OCI-LY1 (cell line): ENCODE measurements at regions not wholly inside any gene's neighbourhood (a gene's known extent, or its start where the extent isn't known, plus 50 kb on each side); places are given as distances from the start of the nearest gene placed in this dataset.
A peak's percentile ranks its signal among the peaks of the same experiment; 100 is the strongest.

Source experiments
- H2AFZ ChIP-seq: fragments of 200-600 bp; sonication (generic), shearing (Covaris generic); 2 replicates; pipeline ENCODE4 v1.6.0; 2014; ENCODE audit warnings: antibody characterized with exemption, mild to moderate bottlenecking, low read length
- H3F3A ChIP-seq: fragments of 200-600 bp; sonication (generic), shearing (Covaris generic); 2 replicates; pipeline ENCODE4 v1.6.0; 2014; ENCODE audit warnings: mild to moderate bottlenecking, antibody characterized with exemption, low read length, moderate library complexity; ENCODE audit not compliant: insufficient read depth
- H3K27ac ChIP-seq: fragments of 200-600 bp; sonication (generic); 2 replicates; pipeline ENCODE4 v1.5.1; 2014; ENCODE audit warnings: low read length, mixed run types, mild to moderate bottlenecking, low read depth; ENCODE audit not compliant: poor library complexity, severe bottlenecking
- H3K27me3 ChIP-seq: fragments of 200-600 bp; sonication (generic); 2 replicates; pipeline ENCODE4 v1.6.0; 2014; ENCODE audit warnings: antibody characterized with exemption, mild to moderate bottlenecking, low read length, moderate library complexity; ENCODE audit not compliant: insufficient read depth
- H3K36me3 ChIP-seq: fragments of 200-600 bp; sonication (generic); 2 replicates; pipeline ENCODE4 v1.6.1; 2014; ENCODE audit warnings: mild to moderate bottlenecking, antibody characterized with exemption, low read length, moderate library complexity, mixed read lengths; ENCODE audit not compliant: insufficient read depth
- H3K4me1 ChIP-seq: fragments of 200-600 bp; sonication (generic); 2 replicates; pipeline ENCODE4 v1.5.1; 2014; ENCODE audit warnings: mild to moderate bottlenecking, low read length, moderate library complexity; ENCODE audit not compliant: insufficient read depth, severe bottlenecking
- H3K4me2 ChIP-seq: fragments of 200-600 bp; sonication (generic), shearing (Covaris generic); 2 replicates; pipeline ENCODE4 v1.6.1; 2014; ENCODE audit warnings: low read length
- H3K4me3 ChIP-seq: fragments of 200-600 bp; sonication (generic); 2 replicates; pipeline ENCODE4 v1.5.1; 2014; ENCODE audit warnings: low read length, low read depth, mild to moderate bottlenecking, mixed read lengths; ENCODE audit not compliant: poor library complexity, severe bottlenecking
- H3K79me2 ChIP-seq: fragments of 200-600 bp; shearing (Covaris generic); 2 replicates; pipeline ENCODE4 v1.6.1; 2016; ENCODE audit warnings: mixed run types, low read length, mixed read lengths; ENCODE audit not compliant: insufficient read depth
- H3K9ac ChIP-seq: fragments of 200-600 bp; sonication (generic), shearing (Covaris generic); 2 replicates; pipeline ENCODE4 v1.6.1; 2014; ENCODE audit warnings: mild to moderate bottlenecking, low read length, mixed read lengths
- H3K9me2 ChIP-seq: fragments of 200-600 bp; sonication (generic), shearing (Covaris generic); 2 replicates; pipeline ENCODE4 v1.6.1; 2014; ENCODE audit warnings: low read depth, mild to moderate bottlenecking, low read length, mixed read lengths
- H3K9me3 ChIP-seq: fragments of 200-600 bp; shearing (Covaris generic); 2 replicates; pipeline ENCODE4 v1.6.1; 2014; ENCODE audit warnings: low read length, mixed read lengths
- H4K20me1 ChIP-seq: fragments of 200-600 bp; sonication (generic), shearing (Covaris generic); 2 replicates; pipeline ENCODE4 v1.6.0; 2016; ENCODE audit warnings: mild to moderate bottlenecking, low read length; ENCODE audit not compliant: insufficient read depth
- CTCF ChIP-seq: fragments of 200-600 bp; sonication (generic), shearing (Covaris generic); IDR thresholded peaks from 2 replicates; pipeline ENCODE4 v1.5.1; 2017; ENCODE audit warnings: mild to moderate bottlenecking, antibody characterized with exemption, low read length, moderate library complexity, mixed read lengths
- EZH2 ChIP-seq: fragments of 200-600 bp; sonication (generic), shearing (Covaris generic); IDR thresholded peaks from 2 replicates; pipeline ENCODE4 v1.8.0; 2017; ENCODE audit warnings: borderline replicate concordance, mixed run types, mild to moderate bottlenecking, antibody characterized with exemption, low read length, moderate library complexity, mixed read lengths

GRCh38 chr3:117602058-117602644, 892.6 kb downstream of the TUSC7 start:
- Histone ChIP-seq H2AFZ (no peak overlapping the region), H3K9me3 (no peaks in the 10 kb centered on the region), H3K27ac (no peak overlapping the region), H3K4me1 (peaks cover 9% of the 10 kb centered on the region), H3K4me3 (no peak overlapping the region), H3K27me3 (no peaks in the 10 kb centered on the region), H3K9ac (no peak overlapping the region), H3K79me2 (no peaks in the 10 kb centered on the region), H3K4me2 (no peak overlapping the region), H4K20me1 (no peaks in the 10 kb centered on the region), H3K9me2 (no peaks in the 10 kb centered on the region), H3K36me3 (no peaks in the 10 kb centered on the region), H3F3A (no peaks in the 10 kb centered on the region)
- TF ChIP-seq EZH2: no peak
- no peak for TF ChIP-seq CTCF

GRCh38 chr3:117603097-117603496, 893.5 kb downstream of the TUSC7 start:
- H3F3A ChIP-seq: no peaks in the 10 kb centered on the region
- no peak overlapping the region for H3K9ac ChIP-seq
- H4K20me1 ChIP-seq: no peaks in the 10 kb centered on the region
- no peaks in the 10 kb centered on the region for H3K9me2 ChIP-seq
- H3K4me1 ChIP-seq: peaks cover 9% of the 10 kb centered on the region
- TF ChIP-seq EZH2 (no peak), CTCF (no peak)
- peak overlapping the region; percentile 6 for H3K27ac ChIP-seq
- H3K36me3 ChIP-seq: no peaks in the 10 kb centered on the region
- no peaks in the 10 kb centered on the region for H3K27me3 ChIP-seq
- H3K79me2 ChIP-seq: no peaks in the 10 kb centered on the region
- no peak overlapping the region; the same call in 1 of the 2 replicates for H3K4me2 ChIP-seq
- H3K4me3 ChIP-seq: no peak overlapping the region
- H2AFZ ChIP-seq: no peak overlapping the region
- no peaks in the 10 kb centered on the region for H3K9me3 ChIP-seq

GRCh38 chr3:117606866-117607265, 897.3 kb downstream of the TUSC7 start:
- no peaks in the 10 kb centered on the region for H3F3A ChIP-seq
- no peaks in the 10 kb centered on the region for H3K79me2 ChIP-seq
- H2AFZ ChIP-seq: no peak overlapping the region
- H3K9me3 ChIP-seq: no peaks in the 10 kb centered on the region
- no peak overlapping the region for H3K27ac ChIP-seq
- H3K36me3 ChIP-seq: no peaks in the 10 kb centered on the region
- peaks cover 9% of the 10 kb centered on the region for H3K4me1 ChIP-seq
- TF ChIP-seq EZH2: no peak
- no peak for TF ChIP-seq CTCF
- H4K20me1 ChIP-seq: no peaks in the 10 kb centered on the region
- H3K4me3 ChIP-seq: no peak overlapping the region
- no peak overlapping the region for H3K9ac ChIP-seq
- no peaks in the 10 kb centered on the region for H3K9me2 ChIP-seq
- no peak overlapping the region for H3K4me2 ChIP-seq
- no peaks in the 10 kb centered on the region for H3K27me3 ChIP-seq
